GM12878 (cell line): ENCODE measurements at regions not wholly inside any gene's neighbourhood (a gene's known extent, or its start where the extent isn't known, plus 50 kb on each side); places are given as distances from the start of the nearest gene placed in this dataset.

Experiments
- CUX1 ChIP-seq: IDR thresholded peaks from 2 replicates; pipeline ENCODE4 v1.6.1; 2012; ENCODE audit warnings: improper control_type of control experiment, low read depth, low read length; ENCODE audit not compliant: insufficient replicate concordance
- EGR1 ChIP-seq, 2 experiments: IDR thresholded peaks; 1 replicate in 1 of 2; 2 replicates in 1 of 2; pipeline ENCODE4 v1.6.1; 2011 to 2012; ENCODE audit warnings: low read depth in 2 of 2, low read length in 2 of 2, borderline replicate concordance in 1 of 2, mild to moderate bottlenecking in 1 of 2, moderate library complexity in 1 of 2
- SREBF2 ChIP-seq: IDR thresholded peaks from 2 replicates; pipeline ENCODE4 v1.6.1; 2012; ENCODE audit warnings: mild to moderate bottlenecking, low read length
- SUZ12 ChIP-seq: fragments of 200-600 bp; sonication (generic); IDR thresholded peaks from one replicate; pipeline ENCODE4 v1.6.1; 2018; ENCODE audit warnings: antibody characterized with exemption, mild to moderate bottlenecking; ENCODE audit not compliant: unreplicated experiment
- TAF1 ChIP-seq: IDR thresholded peaks from 2 replicates; pipeline ENCODE4 v1.6.1; 2011; ENCODE audit warnings: mild to moderate bottlenecking, low read depth, low read length, borderline replicate concordance
- YBX1 ChIP-seq: fragments of 450-650 bp; IDR thresholded peaks from 2 replicates; pipeline ENCODE4 v1.6.1; 2016; ENCODE audit warnings: antibody characterized with exemption
- ZBTB4 ChIP-seq: fragments of 450-650 bp; formaldehyde crosslinking; IDR thresholded peaks from 2 replicates; pipeline ENCODE4 v1.4.0; 2022; ENCODE audit warnings: mild to moderate bottlenecking, moderate library complexity
- ZNF24 ChIP-seq: fragments of 450-650 bp; IDR thresholded peaks from 2 replicates; pipeline ENCODE4 v1.6.1; 2017; ENCODE audit warnings: antibody characterized with exemption, mild to moderate bottlenecking

GRCh38 chr6:5840734-5841390 is 165.9 kb downstream of the NRN1 start (continued):
- no peak for TF ChIP-seq CUX1
- TF ChIP-seq ZBTB4 (CRISPR knock-in tag): no peak
- TF ChIP-seq ZNF24: no peak
- TF ChIP-seq SUZ12: no peak
- no peak for TF ChIP-seq SREBF2
- TF ChIP-seq YBX1: no peak
- TF ChIP-seq TAF1: no peak
- TF ChIP-seq EGR1 (IDR thresholded peaks at IDR 0.05; ENCODE audit: borderline replicate concordance in 1 of 2, low read depth in 2 of 2, low read length in 2 of 2): no peak
